ENCODE measurements at regions not wholly inside any gene's neighbourhood (a gene's known extent, or its start where the extent isn't known, plus 50 kb on each side); places are given as distances from the start of the nearest gene placed in this dataset.

GRCh38 chr2:168300460-168300859 is 53.1 kb upstream of the STK39 start:
- H3K27me3 ChIP-seq, result no peaks in the 10 kb centered on the region
- H3K9me3 ChIP-seq, result peaks cover 0 to 5% of the 10 kb centered on the region in 2 donors
- no peaks in the 10 kb centered on the region for H3K4me1 ChIP-seq
- no peak overlapping the region for H3K4me3 ChIP-seq
- intact Hi-C loops (cut with DNase I), result no loop called here
- no peaks in the 10 kb centered on the region for H3K36me3 ChIP-seq
- no peak overlapping the region for H3K27ac ChIP-seq
- DNase-seq (ENCODE audit: low spot score in 2 of 2), result no peak
- TF ChIP-seq CTCF (IDR thresholded peaks at IDR 0.05), result no peak

GRCh38 chr2:168304024-168304681 is 56.8 kb upstream of the STK39 start:
- intact Hi-C loops (cut with DNase I), result no loop called here

GRCh38 chr2:168307379-168307778 is 60.0 kb upstream of the STK39 start:
- no peak for TF ChIP-seq CTCF (IDR thresholded peaks at IDR 0.05)
- no peaks in the 10 kb centered on the region for H3K27me3 ChIP-seq
- DNase-seq (ENCODE audit: low spot score in 2 of 2), result no peak
- H3K4me1 ChIP-seq, result peaks cover 0 to 5% of the 10 kb centered on the region in 2 donors
- intact Hi-C loops (cut with DNase I), result no loop called here
- no peaks in the 10 kb centered on the region for H3K36me3 ChIP-seq
- H3K27ac ChIP-seq, result no peak overlapping the region
- peaks cover 0 to 12% of the 10 kb centered on the region in 2 donors for H3K9me3 ChIP-seq
- H3K4me3 ChIP-seq, result no peak overlapping the region

More at GRCh38 chr2:168304024-168304681, 56.8 kb upstream of the STK39 start:
- H3K36me3 ChIP-seq, result no peaks in the 10 kb centered on the region
- H3K27me3 ChIP-seq, result no peaks in the 10 kb centered on the region
- peaks cover 0 to 12% of the 10 kb centered on the region in 2 donors for H3K9me3 ChIP-seq
- H3K27ac ChIP-seq, result no peak overlapping the region
- no peak for TF ChIP-seq CTCF (IDR thresholded peaks at IDR 0.05)
- H3K4me3 ChIP-seq, result no peak overlapping the region
- no peak for DNase-seq (ENCODE audit: low spot score in 2 of 2)
- H3K4me1 ChIP-seq, result no peaks in the 10 kb centered on the region

GRCh38 chr2:168310580-168310979 is 63.2 kb upstream of the STK39 start:
- intact Hi-C loops (cut with DNase I), result no loop called here
- H3K4me1 ChIP-seq, result peaks cover 0 to 10% of the 10 kb centered on the region in 2 donors
- no peak for TF ChIP-seq CTCF (IDR thresholded peaks at IDR 0.05)
- peaks cover 0 to 6% of the 10 kb centered on the region in 2 donors for H3K9me3 ChIP-seq
- H3K4me3 ChIP-seq, result no peak overlapping the region
- H3K27me3 ChIP-seq, result no peaks in the 10 kb centered on the region
- no peak overlapping the region for H3K27ac ChIP-seq
- no peak for DNase-seq (ENCODE audit: low spot score in 2 of 2)
- H3K36me3 ChIP-seq, result no peaks in the 10 kb centered on the region

GRCh38 chr2:168311261-168311910 is 64.0 kb upstream of the STK39 start:
- no peak for DNase-seq (ENCODE audit: low spot score in 2 of 2)
- TF ChIP-seq CTCF (IDR thresholded peaks at IDR 0.05), result no peak

More at GRCh38 chr2:168311261-168311910, 64.0 kb upstream of the STK39 start:
- intact Hi-C loops (cut with DNase I), result no loop called here
- H3K36me3 ChIP-seq, result no peaks in the 10 kb centered on the region
- H3K27ac ChIP-seq, result no peak overlapping the region
- no peaks in the 10 kb centered on the region for H3K9me3 ChIP-seq
- H3K4me3 ChIP-seq, result no peak overlapping the region
- H3K27me3 ChIP-seq, result no peaks in the 10 kb centered on the region
- peaks cover 0 to 12% of the 10 kb centered on the region in 2 donors for H3K4me1 ChIP-seq

All from ascending aorta (tissue), 2 donors.